Left ventricle myocardium inferior (tissue), 1 donor: ENCODE measurements at regions not wholly inside any gene's neighbourhood (a gene's known extent, or its start where the extent isn't known, plus 50 kb on each side); places are given as distances from the start of the nearest gene placed in this dataset.

Experiments used
- DNase-seq: peaks from one replicate; pipeline ENCODE4 v3.0.0-alpha.2; 2020
- H3K27ac ChIP-seq: fragments of 200-600 bp; replicated peaks from 2 replicates; pipeline ENCODE4 v1.8.0; 2021
- H3K27me3 ChIP-seq: fragments of 200-600 bp; 2 replicates; pipeline ENCODE4 v1.8.0; 2021; ENCODE audit warnings: low read depth
- H3K36me3 ChIP-seq: fragments of 200-600 bp; 2 replicates; pipeline ENCODE4 v1.8.0; 2021
- H3K4me1 ChIP-seq: fragments of 200-600 bp; 2 replicates; pipeline ENCODE4 v1.8.0; 2021
- H3K4me3 ChIP-seq: fragments of 200-600 bp; 2 replicates; pipeline ENCODE4 v1.8.0; 2021; ENCODE audit warnings: mild to moderate bottlenecking, moderate library complexity
- H3K9me3 ChIP-seq: fragments of 200-600 bp; replicated peaks from 2 replicates; pipeline ENCODE4 v1.8.0; 2021
- CTCF ChIP-seq: fragments of 200-600 bp; IDR thresholded peaks from 2 replicates; pipeline ENCODE4 v1.8.0; 2021; ENCODE audit warnings: antibody characterized with exemption, mild to moderate bottlenecking, borderline replicate concordance
- intact Hi-C: fragments of 100-400 bp; cut with micrococcal nuclease; formaldehyde crosslinking; loops from one replicate; pipeline ENCODE4 v1.11.0; 2022
- donor health status: DM: no; HTN: yes; CAD: no; lungs with severe emphysema.

GRCh38 chr12:42982828-42983227, 393.3 kb upstream of the PRICKLE1 start:
- peaks cover 11% of the 10 kb centered on the region for H3K9me3 ChIP-seq
- H3K4me1 ChIP-seq = no peaks in the 10 kb centered on the region
- TF ChIP-seq CTCF = no peak
- DNase-seq = no peak
- no peak overlapping the region for H3K27ac ChIP-seq
- no peaks in the 10 kb centered on the region for H3K36me3 ChIP-seq
- intact Hi-C loops = no loop called here
- H3K27me3 ChIP-seq = no peaks in the 10 kb centered on the region
- H3K4me3 ChIP-seq = no peak overlapping the region

- intact Hi-C loops = no loop called here
Observed at GRCh38 chr12:42981379-42981778, 391.8 kb upstream of the PRICKLE1 start.

GRCh38 chr12:42980441-42980840, 390.9 kb upstream of the PRICKLE1 start:
- no peak for TF ChIP-seq CTCF
- Histone ChIP-seq H3K9me3 (no peaks in the 10 kb centered on the region), H3K36me3 (no peaks in the 10 kb centered on the region), H3K4me3 (no peak overlapping the region), H3K4me1 (peaks cover 10% of the 10 kb centered on the region), H3K27ac (no peak overlapping the region), H3K27me3 (no peaks in the 10 kb centered on the region)
- intact Hi-C loops = no loop called here
- DNase-seq = no peak

More at GRCh38 chr12:42981379-42981778, 391.8 kb upstream of the PRICKLE1 start:
- H3K27me3 ChIP-seq = no peaks in the 10 kb centered on the region
- no peak for TF ChIP-seq CTCF
- no peak for DNase-seq
- peaks cover 6% of the 10 kb centered on the region for H3K4me1 ChIP-seq
- H3K27ac ChIP-seq = no peak overlapping the region
- no peaks in the 10 kb centered on the region for H3K36me3 ChIP-seq
- peaks cover 5% of the 10 kb centered on the region for H3K9me3 ChIP-seq
- no peak overlapping the region for H3K4me3 ChIP-seq

- H3K27ac ChIP-seq = no peak overlapping the region
- H3K4me3 ChIP-seq = no peak overlapping the region
- no peaks in the 10 kb centered on the region for H3K9me3 ChIP-seq
- TF ChIP-seq CTCF = no peak
- H3K4me1 ChIP-seq = peaks cover 10% of the 10 kb centered on the region
- no peak for DNase-seq
- intact Hi-C loops = no loop called here
- H3K36me3 ChIP-seq = no peaks in the 10 kb centered on the region
- H3K27me3 ChIP-seq = no peaks in the 10 kb centered on the region
Observed at GRCh38 chr12:42979746-42980145, 390.2 kb upstream of the PRICKLE1 start.

GRCh38 chr12:42978708-42979107, 389.2 kb upstream of the PRICKLE1 start:
- Histone ChIP-seq H3K9me3 (no peaks in the 10 kb centered on the region), H3K36me3 (no peaks in the 10 kb centered on the region), H3K27ac (no peak overlapping the region), H3K27me3 (no peaks in the 10 kb centered on the region), H3K4me1 (peaks cover 10% of the 10 kb centered on the region), H3K4me3 (no peak overlapping the region)
- TF ChIP-seq CTCF = no peak
- DNase-seq = no peak
- intact Hi-C loops = no loop called here
